Coronary artery (tissue), 2 donors: ENCODE measurements at regions not wholly inside any gene's neighbourhood (a gene's known extent, or its start where the extent isn't known, plus 50 kb on each side); places are given as distances from the start of the nearest gene placed in this dataset.

Experiments
- DNase-seq: peaks from one replicate; pipeline ENCODE4 v3.0.0-alpha.2; 2017; ENCODE audit warnings: low spot score
- H3K27ac ChIP-seq, 2 donors: fragments of 200-600 bp; sonication (generic); one replicate each; pipeline ENCODE4 v1.5.1; 2016 to 2019
- H3K4me3 ChIP-seq: fragments of 200-600 bp; sonication (generic); 2 replicates; pipeline ENCODE4 v1.5.1; 2016; ENCODE audit warnings: mild to moderate bottlenecking, moderate library complexity
- CTCF ChIP-seq: fragments of 200-600 bp; sonication (generic); IDR thresholded peaks from one replicate; pipeline ENCODE4 v1.5.1; 2019; ENCODE audit warnings: antibody characterized with exemption

DNA sequence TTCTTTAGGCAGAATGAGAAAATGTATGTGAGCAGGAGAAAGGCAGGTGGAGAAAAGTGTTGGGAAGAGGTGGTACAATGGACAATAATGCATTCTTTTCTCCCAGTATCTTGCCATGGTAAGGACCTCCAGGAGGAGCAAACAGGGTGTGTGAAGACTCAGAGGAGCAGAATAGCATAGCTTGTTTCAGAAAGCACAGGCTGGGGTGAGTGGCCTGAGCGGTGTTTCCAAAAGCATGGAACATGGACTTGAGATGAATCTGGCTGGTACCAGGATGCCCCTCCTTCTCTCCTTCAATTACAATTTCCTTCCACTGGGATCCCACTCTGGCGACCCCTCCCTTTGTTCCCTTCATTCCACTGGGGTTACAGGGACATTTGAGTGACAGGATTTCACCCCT, 123.4 kb upstream of the TNR start:
- DNase-seq: no peak
- H3K27ac ChIP-seq: no peak overlapping the region
- TF ChIP-seq CTCF: no peak
- no peak overlapping the region for H3K4me3 ChIP-seq

DNA sequence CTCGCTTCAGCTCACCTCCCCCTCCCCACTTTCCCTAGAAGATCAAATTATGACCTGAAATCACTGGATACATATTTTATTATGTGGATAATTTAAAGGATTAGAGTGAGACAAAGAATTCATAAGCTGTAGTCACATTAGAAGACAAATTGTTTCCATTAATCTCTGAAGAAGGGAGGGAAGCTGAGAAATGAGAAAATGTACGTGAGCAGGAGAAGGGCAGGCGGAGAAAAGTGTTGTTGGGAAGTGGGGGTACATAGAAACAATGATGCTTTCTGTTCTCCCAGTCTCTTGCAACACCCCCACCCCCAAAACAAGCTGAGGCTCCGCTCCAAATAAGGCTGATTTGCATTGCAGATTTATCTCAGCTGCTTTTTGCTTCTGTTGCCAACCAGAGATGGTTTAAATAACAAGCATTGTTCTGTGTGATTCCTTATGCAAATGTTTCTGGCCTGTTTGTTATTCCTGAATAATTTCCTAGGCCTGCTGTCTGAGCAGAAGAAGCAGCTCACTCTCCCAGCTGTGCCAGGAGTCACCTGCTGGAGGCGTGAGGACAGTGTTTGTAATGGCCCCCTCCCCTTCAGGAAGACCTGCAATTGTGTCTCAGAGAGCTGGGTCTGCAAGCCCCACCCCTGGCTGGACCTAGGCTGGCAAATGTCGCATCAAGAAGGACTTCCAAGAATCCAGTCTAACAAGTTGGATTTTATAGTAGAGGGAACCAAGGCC, 121.8 kb upstream of the TNR start:
- no peak overlapping the region for H3K27ac ChIP-seq

DNA sequence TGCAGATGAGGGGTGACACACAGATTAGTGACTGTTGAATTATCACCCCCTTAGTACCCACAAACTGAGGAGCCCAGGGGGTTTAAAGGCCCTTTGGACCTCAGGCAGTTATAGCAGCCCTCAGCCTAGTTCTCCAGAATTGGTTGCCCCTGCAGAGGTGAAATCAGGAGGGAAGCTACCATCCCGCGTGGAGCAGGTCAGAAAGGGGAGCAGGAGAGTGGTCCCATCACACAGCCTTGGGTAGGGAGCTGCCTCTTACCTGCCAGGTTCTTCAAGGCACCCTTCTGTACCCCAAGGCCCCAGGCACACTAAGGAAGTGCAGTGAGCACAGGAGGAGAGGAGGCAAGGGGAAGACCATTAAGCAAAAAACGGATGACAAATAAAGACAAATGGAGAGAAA, 121.2 kb upstream of the TNR start:
- DNase-seq: no peak
- no peak overlapping the region for H3K4me3 ChIP-seq
- TF ChIP-seq CTCF: no peak
- no peak overlapping the region for H3K27ac ChIP-seq

More for the DNA sequence above, 121.8 kb upstream of the TNR start:
- DNase-seq: no peak
- H3K4me3 ChIP-seq: no peak overlapping the region
- no peak for TF ChIP-seq CTCF

GRCh38 chr1:175864183-175864582, 120.8 kb upstream of the TNR start:
- no peak overlapping the region for H3K4me3 ChIP-seq
- H3K27ac ChIP-seq: no peak overlapping the region
- no peak for TF ChIP-seq CTCF
- DNase-seq: no peak

DNA sequence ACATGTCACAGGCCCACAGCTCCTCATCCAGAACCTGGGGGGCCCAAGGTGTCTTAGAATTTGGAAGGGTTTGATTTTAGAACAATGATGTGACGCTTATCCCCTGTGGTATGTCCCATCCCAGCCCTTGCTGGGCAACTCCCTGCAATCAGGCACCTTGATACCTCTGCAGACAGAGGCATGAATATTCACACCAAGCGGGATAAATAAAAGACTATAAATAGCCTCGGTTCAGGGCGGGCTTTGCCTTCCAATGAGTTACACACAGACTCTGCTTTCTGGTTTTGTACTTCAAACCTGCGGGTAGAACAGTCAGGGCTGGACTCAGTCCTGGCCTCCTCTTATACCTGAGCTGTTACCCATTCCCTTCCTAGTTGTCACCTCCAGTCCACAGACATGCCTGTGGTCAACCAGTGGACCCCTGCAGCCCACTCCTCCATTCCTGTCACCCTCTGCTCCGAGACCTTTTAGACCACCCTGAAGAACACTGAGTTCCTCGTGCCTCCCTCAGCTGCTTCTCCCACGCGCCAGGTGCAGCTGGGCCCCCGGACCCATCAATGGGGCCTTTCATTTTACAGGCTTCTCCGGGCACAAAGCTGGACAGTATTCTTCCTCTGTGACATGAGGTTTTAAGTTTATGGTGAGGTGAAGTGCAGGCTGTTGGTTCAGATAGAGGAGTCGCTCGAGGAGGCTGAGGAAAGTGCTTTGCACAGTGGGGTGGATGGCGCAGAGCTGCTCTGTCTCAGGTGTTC, 120.1 kb upstream of the TNR start:
- no peak overlapping the region for H3K27ac ChIP-seq
- no peak overlapping the region for H3K4me3 ChIP-seq
- DNase-seq: peak; percentile 38
- no peak for TF ChIP-seq CTCF

DNA sequence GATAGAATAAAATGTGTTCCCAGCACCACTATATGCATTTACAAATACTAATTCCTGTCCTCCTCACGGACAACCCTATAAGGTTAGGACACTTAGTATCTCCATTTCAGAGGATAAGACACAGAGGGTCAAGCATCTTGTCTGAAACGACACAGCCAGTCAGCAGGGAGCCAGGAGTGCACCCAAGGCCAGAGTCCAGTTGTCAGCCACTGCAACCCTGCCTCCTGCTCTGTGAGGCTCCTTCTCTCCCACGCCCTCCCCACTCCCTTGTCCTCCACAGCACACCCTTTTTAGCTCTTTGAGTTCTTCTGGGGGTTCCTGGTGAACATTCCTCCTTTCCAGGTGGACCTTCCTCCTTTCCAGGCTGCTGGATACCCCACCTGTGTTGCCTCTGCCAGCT, 119.0 kb upstream of the TNR start:
- H3K4me3 ChIP-seq: no peak overlapping the region
- H3K27ac ChIP-seq: no peak overlapping the region
- TF ChIP-seq CTCF: no peak
- peak; percentile 38 for DNase-seq
